ENCODE measurements at regions not wholly inside any gene's neighbourhood (a gene's known extent, or its start where the extent isn't known, plus 50 kb on each side); places are given as distances from the start of the nearest gene placed in this dataset.

GRCh38 chr7:18283045-18283444 is 212.5 kb upstream of the HDAC9 start:
- H3K4me1 Mint-ChIP-seq = no peaks in the 10 kb centered on the region
- H3K27ac Mint-ChIP-seq = no peak overlapping the region
- H3K4me3 Mint-ChIP-seq = no peak overlapping the region
- no peaks in the 10 kb centered on the region for H3K27me3 Mint-ChIP-seq
- H3K36me3 Mint-ChIP-seq (ENCODE audit: low read depth) = no peaks in the 10 kb centered on the region
- H3K9me3 Mint-ChIP-seq = peaks cover 5% of the 10 kb centered on the region
- no peak for ATAC-seq (replicated peaks)

GRCh38 chr7:18287482-18287881 is 208.1 kb upstream of the HDAC9 start:
- H3K27ac Mint-ChIP-seq = no peak overlapping the region
- no peak for ATAC-seq (replicated peaks)
- H3K36me3 Mint-ChIP-seq (ENCODE audit: low read depth) = no peaks in the 10 kb centered on the region
- H3K4me1 Mint-ChIP-seq = peaks cover 5% of the 10 kb centered on the region
- no peak overlapping the region for H3K4me3 Mint-ChIP-seq
- H3K9me3 Mint-ChIP-seq = peaks cover 5% of the 10 kb centered on the region
- H3K27me3 Mint-ChIP-seq = peaks cover 9% of the 10 kb centered on the region

- Mint-ChIP-seq H3K27me3 (peaks cover 13% of the 10 kb centered on the region), H3K36me3 (ENCODE audit: low read depth) (no peaks in the 10 kb centered on the region), H3K9me3 (no peaks in the 10 kb centered on the region), H3K4me1 (peaks cover 5% of the 10 kb centered on the region), H3K4me3 (no peak overlapping the region), H3K27ac (no peak overlapping the region)
- ATAC-seq (replicated peaks) = no peak
Observed at GRCh38 chr7:18288322-18289037, 207.1 kb upstream of the HDAC9 start.

- no peak overlapping the region for H3K27ac Mint-ChIP-seq
- no peak overlapping the region for H3K4me3 Mint-ChIP-seq
- no peak for ATAC-seq (replicated peaks)
- H3K4me1 Mint-ChIP-seq = peaks cover 5% of the 10 kb centered on the region
- peaks cover 20% of the 10 kb centered on the region for H3K27me3 Mint-ChIP-seq
- no peaks in the 10 kb centered on the region for H3K9me3 Mint-ChIP-seq
- no peaks in the 10 kb centered on the region for H3K36me3 Mint-ChIP-seq (ENCODE audit: low read depth)
Observed at GRCh38 chr7:18289788-18290187, 205.8 kb upstream of the HDAC9 start.

GRCh38 chr7:18290223-18290622 is 205.3 kb upstream of the HDAC9 start:
- no peak overlapping the region for H3K4me3 Mint-ChIP-seq
- H3K9me3 Mint-ChIP-seq = no peaks in the 10 kb centered on the region
- no peak for ATAC-seq (replicated peaks)
- peaks cover 5% of the 10 kb centered on the region for H3K4me1 Mint-ChIP-seq
- H3K27ac Mint-ChIP-seq = no peak overlapping the region
- no peaks in the 10 kb centered on the region for H3K36me3 Mint-ChIP-seq (ENCODE audit: low read depth)
- H3K27me3 Mint-ChIP-seq = peaks cover 20% of the 10 kb centered on the region

- Mint-ChIP-seq H3K36me3 (ENCODE audit: low read depth) (no peaks in the 10 kb centered on the region), H3K9me3 (no peaks in the 10 kb centered on the region), H3K4me1 (peaks cover 5% of the 10 kb centered on the region), H3K4me3 (no peak overlapping the region), H3K27me3 (peaks cover 20% of the 10 kb centered on the region), H3K27ac (no peak overlapping the region)
- ATAC-seq (replicated peaks) = no peak
Observed at GRCh38 chr7:18290865-18291264, 204.7 kb upstream of the HDAC9 start.

GRCh38 chr7:18292584-18292983 is 203.0 kb upstream of the HDAC9 start:
- Mint-ChIP-seq H3K4me1 (peaks cover 5% of the 10 kb centered on the region), H3K27me3 (peaks cover 20% of the 10 kb centered on the region), H3K36me3 (ENCODE audit: low read depth) (no peaks in the 10 kb centered on the region), H3K4me3 (no peak overlapping the region), H3K9me3 (no peaks in the 10 kb centered on the region), H3K27ac (no peak overlapping the region)
- no peak for ATAC-seq (replicated peaks)

GRCh38 chr7:18293759-18294158 is 201.8 kb upstream of the HDAC9 start:
- no peak for ATAC-seq (replicated peaks)
- peaks cover 5% of the 10 kb centered on the region for H3K4me1 Mint-ChIP-seq
- peaks cover 20% of the 10 kb centered on the region for H3K27me3 Mint-ChIP-seq
- H3K9me3 Mint-ChIP-seq = no peaks in the 10 kb centered on the region
- no peak overlapping the region for H3K27ac Mint-ChIP-seq
- H3K36me3 Mint-ChIP-seq (ENCODE audit: low read depth) = no peaks in the 10 kb centered on the region
- no peak overlapping the region for H3K4me3 Mint-ChIP-seq

- H3K4me1 Mint-ChIP-seq = peaks cover 5% of the 10 kb centered on the region
- H3K4me3 Mint-ChIP-seq = no peak overlapping the region
- no peaks in the 10 kb centered on the region for H3K36me3 Mint-ChIP-seq (ENCODE audit: low read depth)
- peaks cover 20% of the 10 kb centered on the region for H3K27me3 Mint-ChIP-seq
- no peaks in the 10 kb centered on the region for H3K9me3 Mint-ChIP-seq
- ATAC-seq (replicated peaks) = no peak
- no peak overlapping the region for H3K27ac Mint-ChIP-seq
Observed at GRCh38 chr7:18294411-18294810, 201.1 kb upstream of the HDAC9 start.

GRCh38 chr7:18295781-18296423 is 199.6 kb upstream of the HDAC9 start:
- H3K9me3 Mint-ChIP-seq = no peaks in the 10 kb centered on the region

GRCh38 chr7:18302097-18302496 is 193.5 kb upstream of the HDAC9 start:
- H3K36me3 Mint-ChIP-seq (ENCODE audit: low read depth) = no peaks in the 10 kb centered on the region
- H3K27ac Mint-ChIP-seq = no peak overlapping the region
- ATAC-seq (replicated peaks) = no peak
- no peak overlapping the region for H3K4me3 Mint-ChIP-seq
- H3K4me1 Mint-ChIP-seq = no peaks in the 10 kb centered on the region
- H3K9me3 Mint-ChIP-seq = no peaks in the 10 kb centered on the region
- peaks cover 7% of the 10 kb centered on the region for H3K27me3 Mint-ChIP-seq

More at GRCh38 chr7:18295781-18296423, 199.6 kb upstream of the HDAC9 start:
- Mint-ChIP-seq H3K4me1 (no peaks in the 10 kb centered on the region), H3K4me3 (no peak overlapping the region), H3K27me3 (peaks cover 11% of the 10 kb centered on the region), H3K27ac (no peak overlapping the region), H3K36me3 (ENCODE audit: low read depth) (no peaks in the 10 kb centered on the region)
- ATAC-seq (replicated peaks) = no peak

- H3K4me3 Mint-ChIP-seq = no peak overlapping the region
- H3K36me3 Mint-ChIP-seq (ENCODE audit: low read depth) = no peaks in the 10 kb centered on the region
- H3K27me3 Mint-ChIP-seq = peaks cover 7% of the 10 kb centered on the region
- H3K9me3 Mint-ChIP-seq = no peaks in the 10 kb centered on the region
- no peak for ATAC-seq (replicated peaks)
- H3K4me1 Mint-ChIP-seq = no peaks in the 10 kb centered on the region
- no peak overlapping the region for H3K27ac Mint-ChIP-seq
Observed at GRCh38 chr7:18305866-18306265, 189.7 kb upstream of the HDAC9 start.

GRCh38 chr7:18306696-18307095 is 188.9 kb upstream of the HDAC9 start:
- Mint-ChIP-seq H3K4me1 (no peaks in the 10 kb centered on the region), H3K27me3 (peaks cover 7% of the 10 kb centered on the region), H3K36me3 (ENCODE audit: low read depth) (no peaks in the 10 kb centered on the region), H3K4me3 (no peak overlapping the region), H3K27ac (no peak overlapping the region), H3K9me3 (no peaks in the 10 kb centered on the region)
- ATAC-seq (replicated peaks) = no peak

- no peak overlapping the region for H3K27ac Mint-ChIP-seq
- peaks cover 7% of the 10 kb centered on the region for H3K4me1 Mint-ChIP-seq
- peaks cover 4% of the 10 kb centered on the region for H3K27me3 Mint-ChIP-seq
- no peak overlapping the region for H3K4me3 Mint-ChIP-seq
- ATAC-seq (replicated peaks) = no peak
- no peaks in the 10 kb centered on the region for H3K36me3 Mint-ChIP-seq (ENCODE audit: low read depth)
- no peaks in the 10 kb centered on the region for H3K9me3 Mint-ChIP-seq
Observed at GRCh38 chr7:18308938-18309337, 186.6 kb upstream of the HDAC9 start.

- no peaks in the 10 kb centered on the region for H3K9me3 Mint-ChIP-seq
- H3K36me3 Mint-ChIP-seq (ENCODE audit: low read depth) = no peaks in the 10 kb centered on the region
- peak overlapping the region; percentile 12 for H3K27ac Mint-ChIP-seq
- no peak for ATAC-seq (replicated peaks)
- H3K27me3 Mint-ChIP-seq = no peaks in the 10 kb centered on the region
- H3K4me1 Mint-ChIP-seq = peaks cover 7% of the 10 kb centered on the region
- H3K4me3 Mint-ChIP-seq = no peak overlapping the region
Observed at GRCh38 chr7:18312482-18312881, 183.1 kb upstream of the HDAC9 start.

Data from activated T-helper 17 cell treated with anti-CD3 and anti-CD28 coated beads, Interleukin-2, amount 50 U/mL, for 72 hours (primary cell).